ENCODE measurements at regions not wholly inside any gene's neighbourhood (a gene's known extent, or its start where the extent isn't known, plus 50 kb on each side); places are given as distances from the start of the nearest gene placed in this dataset.

DNA sequence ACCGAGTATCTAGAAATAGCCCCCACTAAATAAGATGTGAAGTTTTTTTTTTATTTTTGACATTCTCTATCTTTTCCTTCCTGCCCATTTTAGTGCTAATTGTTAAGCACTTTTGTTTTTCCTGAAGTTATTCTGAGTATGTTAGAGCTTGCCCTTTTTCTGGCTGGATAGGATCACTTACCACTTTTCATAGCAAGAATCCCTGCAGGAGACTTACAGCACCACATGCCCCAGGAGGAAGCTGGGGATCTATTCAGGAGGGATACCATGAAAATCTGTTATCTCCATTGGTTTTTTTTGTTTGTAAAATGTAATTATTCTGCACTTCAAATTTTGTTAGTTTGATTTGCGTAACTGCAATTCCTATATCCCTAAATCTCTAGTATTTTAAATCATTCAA is 968.4 kb downstream of the ZPLD1 start:
- H3K9me3 Mint-ChIP-seq: no peaks in the 10 kb centered on the region
- intact Hi-C loops (cut with micrococcal nuclease): no loop called here

DNA sequence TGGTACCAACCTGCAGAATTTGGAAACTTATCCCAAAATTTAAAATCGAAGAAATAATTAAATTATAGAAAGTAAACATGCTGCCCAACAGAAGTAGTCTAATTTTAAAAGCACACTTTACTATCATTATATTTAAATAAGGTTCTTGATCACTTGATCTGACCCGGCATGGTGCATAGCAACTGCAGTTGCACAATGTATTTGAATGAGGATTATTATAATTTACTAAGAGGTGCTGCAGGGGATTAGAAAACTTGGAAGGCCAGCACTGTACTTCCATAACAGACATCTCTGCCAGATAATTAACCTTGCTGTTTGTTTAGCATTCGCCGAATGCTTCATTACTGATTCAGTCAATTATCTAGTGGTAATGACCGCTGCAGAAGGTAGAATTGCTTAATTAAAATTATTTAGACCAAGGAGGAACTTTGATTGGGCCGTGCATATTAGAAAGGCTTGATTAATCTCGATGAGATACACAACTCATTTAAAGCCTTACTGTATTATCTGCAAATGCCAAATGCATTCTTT is 971.6 kb downstream of the ZPLD1 start:
- H3K27ac Mint-ChIP-seq: no peak overlapping the region
- no peak overlapping the region for H3K4me3 Mint-ChIP-seq
- ATAC-seq (ENCODE audit: low read depth): no peak
- intact Hi-C loops (cut with micrococcal nuclease): no loop called here
- TF ChIP-seq, protein P1, sequence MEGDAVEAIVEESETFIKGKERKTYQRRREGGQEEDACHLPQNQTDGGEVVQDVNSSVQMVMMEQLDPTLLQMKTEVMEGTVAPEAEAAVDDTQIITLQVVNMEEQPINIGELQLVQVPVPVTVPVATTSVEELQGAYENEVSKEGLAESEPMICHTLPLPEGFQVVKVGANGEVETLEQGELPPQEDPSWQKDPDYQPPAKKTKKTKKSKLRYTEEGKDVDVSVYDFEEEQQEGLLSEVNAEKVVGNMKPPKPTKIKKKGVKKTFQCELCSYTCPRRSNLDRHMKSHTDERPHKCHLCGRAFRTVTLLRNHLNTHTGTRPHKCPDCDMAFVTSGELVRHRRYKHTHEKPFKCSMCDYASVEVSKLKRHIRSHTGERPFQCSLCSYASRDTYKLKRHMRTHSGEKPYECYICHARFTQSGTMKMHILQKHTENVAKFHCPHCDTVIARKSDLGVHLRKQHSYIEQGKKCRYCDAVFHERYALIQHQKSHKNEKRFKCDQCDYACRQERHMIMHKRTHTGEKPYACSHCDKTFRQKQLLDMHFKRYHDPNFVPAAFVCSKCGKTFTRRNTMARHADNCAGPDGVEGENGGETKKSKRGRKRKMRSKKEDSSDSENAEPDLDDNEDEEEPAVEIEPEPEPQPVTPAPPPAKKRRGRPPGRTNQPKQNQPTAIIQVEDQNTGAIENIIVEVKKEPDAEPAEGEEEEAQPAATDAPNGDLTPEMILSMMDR (IDR thresholded peaks at IDR 0.05): no peak
- CTCF ChIA-PET: no interaction called here
- POLR2A ChIA-PET: no interaction called here
- no peaks in the 10 kb centered on the region for H3K27me3 Mint-ChIP-seq
- H3K9me3 Mint-ChIP-seq: no peaks in the 10 kb centered on the region
- no peak for DNase-seq
- H3K36me3 Mint-ChIP-seq (ENCODE audit: low read depth): no peaks in the 10 kb centered on the region
- H3K4me1 Mint-ChIP-seq: no peaks in the 10 kb centered on the region

More for the DNA sequence above, 968.4 kb downstream of the ZPLD1 start:
- ChIA-PET POLR2A (no interaction called here), CTCF (interaction anchor here (0.6 kb wide), 1 partner anchor 22 kb away, joined by 3 read pairs; no protein-coding TSS in a partner anchor)
- TF ChIP-seq, protein P1 (IDR thresholded peaks at IDR 0.05): no peak
- Mint-ChIP-seq H3K4me3 (no peak overlapping the region), H3K27me3 (no peaks in the 10 kb centered on the region), H3K4me1 (no peaks in the 10 kb centered on the region), H3K36me3 (ENCODE audit: low read depth) (no peaks in the 10 kb centered on the region), H3K27ac (no peak overlapping the region)
- ATAC-seq (ENCODE audit: low read depth): no peak
- no peak for DNase-seq

DNA sequence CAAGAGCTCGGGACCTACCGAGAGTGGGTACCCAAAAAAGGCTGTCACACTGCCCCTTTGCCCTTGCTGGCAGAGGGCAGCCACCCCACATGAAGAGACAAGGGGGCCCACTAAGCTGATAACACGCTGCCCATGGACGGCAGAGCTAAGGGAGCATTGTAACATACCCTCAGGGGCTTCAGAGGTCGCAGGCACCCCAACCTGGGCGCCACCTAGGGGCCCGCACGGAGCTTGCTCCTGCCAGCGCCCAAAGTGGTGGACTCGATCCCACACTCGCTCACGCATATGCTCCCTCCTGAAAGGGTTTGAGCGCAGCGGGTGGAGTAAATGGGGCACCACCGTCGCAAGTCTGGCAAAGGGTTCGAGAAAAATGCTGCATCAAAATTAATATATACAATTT is 975.4 kb downstream of the ZPLD1 start:
- no peaks in the 10 kb centered on the region for H3K27me3 Mint-ChIP-seq
- intact Hi-C loops (cut with micrococcal nuclease): no loop called here
- H3K27ac Mint-ChIP-seq: no peak overlapping the region
- ChIA-PET CTCF (no interaction called here), POLR2A (no interaction called here)
- DNase-seq (no peak), ATAC-seq (ENCODE audit: low read depth) (no peak)
- H3K4me1 Mint-ChIP-seq: no peaks in the 10 kb centered on the region
- TF ChIP-seq, protein P1 (IDR thresholded peaks at IDR 0.05): no peak
- no peak overlapping the region for H3K4me3 Mint-ChIP-seq
- no peaks in the 10 kb centered on the region for H3K36me3 Mint-ChIP-seq (ENCODE audit: low read depth)
- H3K9me3 Mint-ChIP-seq: no peaks in the 10 kb centered on the region

DNA sequence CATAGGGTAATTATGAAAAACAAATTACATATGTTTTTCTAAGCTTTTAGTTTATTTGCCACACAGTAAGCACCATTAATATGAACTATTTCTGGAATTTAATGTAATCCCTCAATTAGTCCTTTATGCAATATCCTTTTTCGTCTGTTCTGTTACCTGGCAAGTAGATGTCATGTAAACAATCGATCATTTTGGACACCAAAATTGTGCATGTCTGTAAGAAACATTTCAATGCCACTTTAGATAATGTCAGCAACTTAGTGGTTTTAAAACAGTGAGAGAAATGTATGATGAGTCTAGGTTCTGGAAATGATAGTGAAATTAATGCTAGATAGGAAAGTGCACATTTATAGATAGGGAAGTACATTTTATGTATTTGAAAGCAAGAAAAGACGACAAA is 986.6 kb downstream of the ZPLD1 start:
- ChIA-PET CTCF (no interaction called here), POLR2A (no interaction called here)
- intact Hi-C loops (cut with micrococcal nuclease): no loop called here
- ATAC-seq (ENCODE audit: low read depth) (no peak), DNase-seq (no peak)
- Mint-ChIP-seq H3K4me3 (no peak overlapping the region), H3K27ac (no peak overlapping the region), H3K4me1 (no peaks in the 10 kb centered on the region), H3K9me3 (no peaks in the 10 kb centered on the region), H3K27me3 (no peaks in the 10 kb centered on the region), H3K36me3 (ENCODE audit: low read depth) (no peaks in the 10 kb centered on the region)
- TF ChIP-seq, protein P1 (IDR thresholded peaks at IDR 0.05): no peak

DNA sequence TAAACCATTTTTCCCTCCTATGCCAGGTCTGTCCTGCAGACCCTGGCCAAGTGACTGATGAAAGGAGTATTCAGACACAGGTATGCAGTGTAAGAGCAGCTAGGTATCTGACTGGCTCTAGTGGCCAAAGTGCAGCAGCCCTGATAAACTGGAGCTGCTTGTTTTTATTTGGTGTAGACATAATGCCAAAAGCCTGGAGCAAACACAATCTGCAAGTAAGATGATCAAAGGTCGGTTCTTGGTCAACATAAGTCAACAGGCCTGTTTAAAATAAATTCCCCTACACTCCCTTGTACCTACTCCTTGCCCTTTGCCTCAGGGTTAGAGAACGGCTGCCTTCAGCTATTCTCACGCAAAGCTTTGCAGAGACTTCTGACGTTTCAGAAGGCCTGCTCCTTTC is 1003.1 kb downstream of the ZPLD1 start:
- Mint-ChIP-seq H3K4me1 (no peaks in the 10 kb centered on the region), H3K9me3 (no peaks in the 10 kb centered on the region), H3K4me3 (no peak overlapping the region), H3K36me3 (ENCODE audit: low read depth) (no peaks in the 10 kb centered on the region), H3K27ac (no peak overlapping the region), H3K27me3 (no peaks in the 10 kb centered on the region)
- intact Hi-C loops (cut with micrococcal nuclease): no loop called here
- ChIA-PET CTCF (no interaction called here), POLR2A (no interaction called here)
- TF ChIP-seq, protein P1 (IDR thresholded peaks at IDR 0.05): no peak
- no peak for DNase-seq
- ATAC-seq (ENCODE audit: low read depth): no peak
